Cardiac fibroblast (primary cell): ENCODE measurements at regions not wholly inside any gene's neighbourhood (a gene's known extent, or its start where the extent isn't known, plus 50 kb on each side); places are given as distances from the start of the nearest gene placed in this dataset.

Experiments
- DNase-seq, 2 donors: peaks; one replicate each; pipeline versions ENCODE4 v3.0.0 to v3.0.0-alpha.2; 2010; ENCODE audit warnings: low read depth in 2 of 2
- H3K4me3 ChIP-seq, 2 donors: replicated peaks in 1 of 2; 1 replicate in 1 of 2; 2 replicates in 1 of 2; pipeline ENCODE4 v1.5.1; 2011; ENCODE audit warnings: low read depth in 2 of 2, low read length in 2 of 2, mild to moderate bottlenecking in 2 of 2, moderate library complexity in 1 of 2
- CTCF ChIP-seq: IDR thresholded peaks from one replicate; pipeline ENCODE4 v1.5.1; 2011; ENCODE audit warnings: low read depth, mild to moderate bottlenecking, low read length, inconsistent platforms

- no peak overlapping the region for H3K4me3 ChIP-seq
- TF ChIP-seq CTCF: no peak
- DNase-seq: no peak
These were observed 362.7 kb upstream of the B3GALT2 start for GRCh38 chr1:193549081-193549480.

- TF ChIP-seq CTCF: no peak
- DNase-seq: no peak
These were observed 358.8 kb upstream of the B3GALT2 start for GRCh38 chr1:193545171-193545570.

GRCh38 chr1:193543259-193543658 is 356.8 kb upstream of the B3GALT2 start:
- peak in 1 of 2 donors; percentile 2 for DNase-seq
- no peak for TF ChIP-seq CTCF
- H3K4me3 ChIP-seq: no peak overlapping the region

More at GRCh38 chr1:193545171-193545570, 358.8 kb upstream of the B3GALT2 start:
- H3K4me3 ChIP-seq: no peak overlapping the region

GRCh38 chr1:193542690-193543089 is 356.3 kb upstream of the B3GALT2 start:
- DNase-seq: peak in 1 of 2 donors; percentile 3
- no peak overlapping the region for H3K4me3 ChIP-seq
- TF ChIP-seq CTCF: no peak

GRCh38 chr1:193540511-193540910 is 354.1 kb upstream of the B3GALT2 start:
- H3K4me3 ChIP-seq: no peak overlapping the region
- DNase-seq: no peak
- no peak for TF ChIP-seq CTCF

- no peak overlapping the region for H3K4me3 ChIP-seq
These were observed 353.5 kb upstream of the B3GALT2 start for GRCh38 chr1:193539731-193540459.

More at GRCh38 chr1:193539731-193540459, 353.5 kb upstream of the B3GALT2 start:
- no peak for DNase-seq
- TF ChIP-seq CTCF: no peak
